ENCODE measurements at regions not wholly inside any gene's neighbourhood (a gene's known extent, or its start where the extent isn't known, plus 50 kb on each side); places are given as distances from the start of the nearest gene placed in this dataset.
A peak's percentile ranks its signal among the peaks of the same experiment; 100 is the strongest.

DNA sequence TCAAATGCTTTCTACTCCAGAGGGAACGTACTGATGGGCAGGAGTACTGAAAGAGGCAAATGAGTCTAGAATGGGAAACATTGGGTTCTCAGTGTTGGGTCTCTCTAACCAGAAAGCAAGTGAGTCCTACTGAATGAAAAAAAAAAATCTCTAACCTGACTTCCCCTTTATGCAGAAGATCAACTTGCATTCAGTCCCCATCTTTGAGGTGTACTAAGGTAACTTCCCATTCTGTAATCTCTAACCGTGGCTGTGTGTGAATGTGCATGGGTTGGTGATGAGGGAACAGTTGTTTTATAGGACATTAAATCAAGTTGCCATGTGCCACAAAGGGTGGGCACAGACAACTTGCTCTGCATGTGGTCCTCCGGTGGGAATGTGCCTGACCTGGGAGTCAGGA, 264.6 kb upstream of the CLINT1 start:
- Histone ChIP-seq H3K9ac (ENCODE audit: extremely low read depth, low read length, poor library complexity, severe bottlenecking) (no peak overlapping the region), H3K27ac (ENCODE audit: low read depth, low read length) (no peak overlapping the region), H3K4me3 (ENCODE audit: low read length) (no peak overlapping the region), H3K4me1 (ENCODE audit: control insufficient read depth, insufficient read depth, low read length) (no peaks in the 10 kb centered on the region), H3K36me3 (ENCODE audit: control insufficient read depth, insufficient read depth, low read length) (no peaks in the 10 kb centered on the region), H3K9me3 (ENCODE audit: control insufficient read depth, low read length) (no peaks in the 10 kb centered on the region), H3K27me3 (ENCODE audit: control insufficient read depth, insufficient read depth, low read length, poor library complexity, severe bottlenecking) (no peaks in the 10 kb centered on the region)
- no peaks in the 10 kb centered on the region for H3K9me3 Mint-ChIP-seq
- H3K36me3 Mint-ChIP-seq (ENCODE audit: low read depth), result no peaks in the 10 kb centered on the region
- TF ChIP-seq, protein P1, sequence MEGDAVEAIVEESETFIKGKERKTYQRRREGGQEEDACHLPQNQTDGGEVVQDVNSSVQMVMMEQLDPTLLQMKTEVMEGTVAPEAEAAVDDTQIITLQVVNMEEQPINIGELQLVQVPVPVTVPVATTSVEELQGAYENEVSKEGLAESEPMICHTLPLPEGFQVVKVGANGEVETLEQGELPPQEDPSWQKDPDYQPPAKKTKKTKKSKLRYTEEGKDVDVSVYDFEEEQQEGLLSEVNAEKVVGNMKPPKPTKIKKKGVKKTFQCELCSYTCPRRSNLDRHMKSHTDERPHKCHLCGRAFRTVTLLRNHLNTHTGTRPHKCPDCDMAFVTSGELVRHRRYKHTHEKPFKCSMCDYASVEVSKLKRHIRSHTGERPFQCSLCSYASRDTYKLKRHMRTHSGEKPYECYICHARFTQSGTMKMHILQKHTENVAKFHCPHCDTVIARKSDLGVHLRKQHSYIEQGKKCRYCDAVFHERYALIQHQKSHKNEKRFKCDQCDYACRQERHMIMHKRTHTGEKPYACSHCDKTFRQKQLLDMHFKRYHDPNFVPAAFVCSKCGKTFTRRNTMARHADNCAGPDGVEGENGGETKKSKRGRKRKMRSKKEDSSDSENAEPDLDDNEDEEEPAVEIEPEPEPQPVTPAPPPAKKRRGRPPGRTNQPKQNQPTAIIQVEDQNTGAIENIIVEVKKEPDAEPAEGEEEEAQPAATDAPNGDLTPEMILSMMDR (conservative IDR thresholded peaks at IDR 0.05), result no peak
- H3K27ac Mint-ChIP-seq, result no peak overlapping the region
- peaks cover 48% of the 10 kb centered on the region for H3K4me1 Mint-ChIP-seq
- no peaks in the 10 kb centered on the region for H3K27me3 Mint-ChIP-seq (ENCODE audit: insufficient read depth)
- WGBS, 2 experiments (ENCODE audit: insufficient coverage in 1 of 2, insufficient read length in 1 of 2), result 91 to 100% methylated on average over 2 to 3 of the region's 3 CpGs
- no peak for DNase-seq
- H3K4me3 Mint-ChIP-seq, result no peak overlapping the region

DNA sequence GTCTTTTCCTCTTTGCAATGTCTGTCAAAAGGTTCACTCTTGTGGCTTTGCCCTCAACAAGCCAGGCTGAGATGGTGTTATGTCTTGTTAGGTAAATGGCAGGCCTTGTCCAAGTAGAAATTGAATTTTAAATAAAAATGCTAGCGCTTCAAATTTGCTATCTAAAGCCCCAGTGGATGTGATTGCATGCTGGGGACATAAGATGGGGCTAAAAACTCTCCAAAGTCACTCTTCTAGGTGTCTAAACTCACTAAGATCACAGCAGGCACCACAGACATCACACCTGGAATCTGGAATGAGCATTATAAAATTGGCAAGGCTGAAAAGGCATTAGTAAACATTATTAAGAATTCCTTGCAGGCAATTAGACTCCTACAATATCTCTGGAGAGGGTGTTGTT, 262.7 kb upstream of the CLINT1 start:
- H3K27ac ChIP-seq (ENCODE audit: low read depth, low read length), result no peak overlapping the region
- Mint-ChIP-seq H3K27me3 (ENCODE audit: insufficient read depth) (no peaks in the 10 kb centered on the region), H3K4me3 (no peak overlapping the region), H3K36me3 (ENCODE audit: low read depth) (no peaks in the 10 kb centered on the region), H3K27ac (no peak overlapping the region), H3K4me1 (peaks cover 40% of the 10 kb centered on the region), H3K9me3 (no peaks in the 10 kb centered on the region)
- TF ChIP-seq, protein P1 (conservative IDR thresholded peaks at IDR 0.05), result peak; percentile 53
- WGBS, 2 experiments (ENCODE audit: insufficient coverage in 1 of 2, insufficient read length in 1 of 2), result 82% methylated on average over 1 of the region's 1 CpG; no CpG with 5 or more reads in 1 of the 2 experiments
- H3K36me3 ChIP-seq (ENCODE audit: control insufficient read depth, insufficient read depth, low read length), result no peaks in the 10 kb centered on the region
- no peak overlapping the region for H3K4me3 ChIP-seq (ENCODE audit: low read length)
- H3K9ac ChIP-seq (ENCODE audit: extremely low read depth, low read length, poor library complexity, severe bottlenecking), result no peak overlapping the region
- no peaks in the 10 kb centered on the region for H3K27me3 ChIP-seq (ENCODE audit: control insufficient read depth, insufficient read depth, low read length, poor library complexity, severe bottlenecking)
- no peaks in the 10 kb centered on the region for H3K4me1 ChIP-seq (ENCODE audit: control insufficient read depth, insufficient read depth, low read length)
- no peaks in the 10 kb centered on the region for H3K9me3 ChIP-seq (ENCODE audit: control insufficient read depth, low read length)
- DNase-seq, result no peak

GRCh38 chr5:158120760-158121159, 261.8 kb upstream of the CLINT1 start:
- H3K36me3 ChIP-seq (ENCODE audit: control insufficient read depth, insufficient read depth, low read length), result no peaks in the 10 kb centered on the region
- Mint-ChIP-seq H3K9me3 (no peaks in the 10 kb centered on the region), H3K4me1 (peaks cover 36% of the 10 kb centered on the region), H3K27me3 (ENCODE audit: insufficient read depth) (no peaks in the 10 kb centered on the region), H3K27ac (no peak overlapping the region), H3K4me3 (no peak overlapping the region), H3K36me3 (ENCODE audit: low read depth) (no peaks in the 10 kb centered on the region)
- no peaks in the 10 kb centered on the region for H3K9me3 ChIP-seq (ENCODE audit: control insufficient read depth, low read length)
- no peak for DNase-seq
- H3K9ac ChIP-seq (ENCODE audit: extremely low read depth, low read length, poor library complexity, severe bottlenecking), result no peak overlapping the region
- WGBS, 2 experiments (ENCODE audit: insufficient coverage in 1 of 2, insufficient read length in 1 of 2), result 83 to 88% methylated on average over 1 of the region's 1 CpG
- H3K4me3 ChIP-seq (ENCODE audit: low read length), result no peak overlapping the region
- TF ChIP-seq, protein P1 (conservative IDR thresholded peaks at IDR 0.05), result no peak
- H3K4me1 ChIP-seq (ENCODE audit: control insufficient read depth, insufficient read depth, low read length), result no peaks in the 10 kb centered on the region
- H3K27ac ChIP-seq (ENCODE audit: low read depth, low read length), result no peak overlapping the region
- no peaks in the 10 kb centered on the region for H3K27me3 ChIP-seq (ENCODE audit: control insufficient read depth, insufficient read depth, low read length, poor library complexity, severe bottlenecking)

Measured in endodermal cell (in vitro differentiated cells).